HCT116 (cell line): ENCODE measurements at regions not wholly inside any gene's neighbourhood (a gene's known extent, or its start where the extent isn't known, plus 50 kb on each side); places are given as distances from the start of the nearest gene placed in this dataset.

Experiments
- ATAC-seq: fragments of 200-7000 bp; cut with Tn5 transposase; 2 replicates; pipeline ENCODE4 v1.9.1; 2020; ENCODE audit warnings: mild to moderate bottlenecking, moderate library complexity
- BruUV-seq: library from RNA; stranded (reverse); fragments of 400-500 nt; replicated peaks from 2 replicates; lab custom pipeline; 2021; lab: Mats Ljungman, UMichigan
- CTCF ChIA-PET: fragments of 300-600 bp; sonication (Branson Sonifier 250); formaldehyde crosslinking; loops from one replicate; lab custom pipeline; 2021; ENCODE audit warnings: antibody characterized with exemption; lab: Charles Lee
- POLR2A ChIA-PET: fragments of 300-600, 350-600 bp; sonication (Branson Sonifier 250); formaldehyde crosslinking; loops from one replicate; lab custom pipeline; 2021; ENCODE audit warnings: antibody characterized with exemption; lab: Charles Lee
- RAD21 ChIA-PET, 2 experiments: fragments of 300-600 bp; sonication (Branson Sonifier 250); formaldehyde crosslinking; loops; one replicate each; lab custom pipeline; 2023; ENCODE audit warnings: low total read pairs in 2 of 2; ENCODE audit not compliant: uncharacterized antibody in 2 of 2, unreplicated experiment in 2 of 2, low non-redundant PET in 1 of 2; lab: Charles Lee
- DNase-seq: peaks from one replicate; pipeline ENCODE4 v3.0.0-alpha.2; 2010; ENCODE audit warnings: low read depth, low spot score
- H2AFZ ChIP-seq: fragments of 200-600 bp; shearing (Covaris generic), sonication (generic); 2 replicates; pipeline ENCODE4 v1.6.1; 2017; ENCODE audit warnings: low read depth, mixed run types, mixed read lengths, antibody characterized with exemption, low read length; ENCODE audit not compliant: poor library complexity, severe bottlenecking
- H3K27ac ChIP-seq: 2 replicates; pipeline ENCODE4 v1.5.1; 2012; ENCODE audit warnings: low read depth, low read length
- H3K27me3 ChIP-seq: fragments of 200-600 bp; sonication (generic); 2 replicates; pipeline ENCODE4 v1.6.1; 2016; ENCODE audit warnings: mixed run types, low read length, mixed read lengths; ENCODE audit not compliant: insufficient read depth
- H3K36me3 ChIP-seq, 2 experiments: fragments of 200-500 bp in 1 of 2; fragments of 200-600 bp in 1 of 2; sonication (Bioruptor generic) in 1 of 2; sonication (generic) in 1 of 2; 2 replicates each; pipeline versions ENCODE4 v1.5.1 to v1.6.1; 2014 to 2016; ENCODE audit warnings: low read length in 2 of 2, inconsistent platforms in 1 of 2, mixed read lengths in 1 of 2, mixed run types in 1 of 2; ENCODE audit not compliant: insufficient read depth in 2 of 2, control insufficient read depth in 1 of 2
- H3K4me1 ChIP-seq, 2 experiments: fragments of 200-600 bp in 1 of 2; sonication (generic) in 1 of 2; 2 replicates each; pipeline versions ENCODE4 v1.5.1 to v1.6.1; 2012 to 2017; ENCODE audit warnings: low read length in 2 of 2, inconsistent platforms in 1 of 2, mild to moderate bottlenecking in 1 of 2, mixed read lengths in 1 of 2, mixed run types in 1 of 2, moderate library complexity in 1 of 2; ENCODE audit not compliant: insufficient read depth in 2 of 2, control insufficient read depth in 1 of 2
- H3K4me2 ChIP-seq: fragments of 200-600 bp; sonication (generic); 2 replicates; pipeline ENCODE4 v1.6.1; 2017; ENCODE audit warnings: mixed run types, low read length, mixed read lengths
- H3K4me3 ChIP-seq, 2 experiments: fragments of 200-600 bp in 1 of 2; sonication (generic) in 1 of 2; replicated peaks in 1 of 2; 2 replicates each; pipeline ENCODE4 v1.5.1; 2011 to 2016; ENCODE audit warnings: low read length in 2 of 2, control low read depth in 1 of 2, low read depth in 1 of 2, mild to moderate bottlenecking in 1 of 2, mixed read lengths in 1 of 2, mixed run types in 1 of 2
- H3K79me2 ChIP-seq: fragments of 200-600 bp; sonication (generic); 2 replicates; pipeline ENCODE4 v1.6.1; 2017; ENCODE audit warnings: mild to moderate bottlenecking, mixed run types, low read length, moderate library complexity, mixed read lengths; ENCODE audit not compliant: insufficient read depth
- H3K9ac ChIP-seq: fragments of 200-600 bp; sonication (generic); 2 replicates; pipeline ENCODE4 v1.6.1; 2016; ENCODE audit warnings: low read length, mixed read lengths
- H3K9me2 ChIP-seq: fragments of 200-600 bp; sonication (generic), shearing (Covaris generic); 2 replicates; pipeline ENCODE4 v1.6.1; 2017; ENCODE audit warnings: mixed run types, mild to moderate bottlenecking, moderate library complexity; ENCODE audit not compliant: insufficient read depth
- H3K9me3 ChIP-seq, 2 experiments: fragments of 200-500 bp in 1 of 2; fragments of 200-600 bp in 1 of 2; sonication (Bioruptor generic) in 1 of 2; sonication (generic) in 1 of 2; 2 replicates each; pipeline ENCODE4 v1.6.1; 2014 to 2017; ENCODE audit warnings: low read length in 2 of 2, mixed read lengths in 2 of 2, inconsistent platforms in 1 of 2, low read depth in 1 of 2, mild to moderate bottlenecking in 1 of 2, mixed run types in 1 of 2, moderate library complexity in 1 of 2; ENCODE audit not compliant: control insufficient read depth in 1 of 2, insufficient read depth in 1 of 2
- H4K20me1 ChIP-seq: fragments of 200-600 bp; sonication (generic), shearing (Covaris generic); 2 replicates; pipeline ENCODE4 v1.6.1; 2017; ENCODE audit warnings: mixed run types, mild to moderate bottlenecking, moderate library complexity; ENCODE audit not compliant: insufficient read depth
- ATF3 ChIP-seq: IDR thresholded peaks from 2 replicates; pipeline ENCODE4 v1.6.1; 2012
- CEBPB ChIP-seq: IDR thresholded peaks from 2 replicates; pipeline ENCODE4 v1.6.1; 2012; ENCODE audit warnings: low read depth
- EGR1 ChIP-seq: IDR thresholded peaks from 2 replicates; pipeline ENCODE4 v1.6.1; 2012; ENCODE audit warnings: low read depth
- ELF1 ChIP-seq: IDR thresholded peaks from 2 replicates; pipeline ENCODE4 v1.6.1; 2012; ENCODE audit warnings: low read depth, borderline replicate concordance
- POLR2A ChIP-seq: IDR thresholded peaks from 2 replicates; pipeline ENCODE4 v1.7.0; 2011; ENCODE audit warnings: borderline replicate concordance; ENCODE audit not compliant: insufficient read depth, insufficient read length; ENCODE audit errors: extremely low read depth
- POLR2AphosphoS5 ChIP-seq: IDR thresholded peaks from 2 replicates; pipeline ENCODE4 v1.6.1; 2011; ENCODE audit warnings: mild to moderate bottlenecking, low read depth, low read length, moderate library complexity
- RAD21 ChIP-seq: IDR thresholded peaks from 2 replicates; pipeline ENCODE4 v1.6.1; 2012; ENCODE audit warnings: low read depth, mild to moderate bottlenecking
- SRF ChIP-seq: IDR thresholded peaks from 2 replicates; pipeline ENCODE4 v1.6.1; 2012; ENCODE audit warnings: low read depth
- YY1 ChIP-seq: IDR thresholded peaks from 2 replicates; pipeline ENCODE4 v1.6.1; 2011; ENCODE audit warnings: low read length, low read depth, moderate library complexity, mild to moderate bottlenecking; ENCODE audit not compliant: insufficient replicate concordance; ENCODE audit errors: extremely low read depth
- intact Hi-C: fragments of 100-400 bp; cut with micrococcal nuclease; formaldehyde crosslinking; loops from 2 replicates; pipeline ENCODE4 v1.10.0; 2022
- TF ChIP-seq, protein P1 (sequence below): IDR thresholded peaks from 2 replicates; pipeline ENCODE4 v1.6.1; 2011; ENCODE audit warnings: mild to moderate bottlenecking, low read length, moderate library complexity; ENCODE audit not compliant: insufficient replicate concordance; ENCODE audit errors: extremely low read depth

- TF ChIP-seq RAD21 = no peak
- no peak for TF ChIP-seq ELF1
- TF ChIP-seq POLR2A = no peak
- no peak for TF ChIP-seq SRF
- no peak for TF ChIP-seq YY1
- TF ChIP-seq CEBPB = no peak
- TF ChIP-seq, protein P1, sequence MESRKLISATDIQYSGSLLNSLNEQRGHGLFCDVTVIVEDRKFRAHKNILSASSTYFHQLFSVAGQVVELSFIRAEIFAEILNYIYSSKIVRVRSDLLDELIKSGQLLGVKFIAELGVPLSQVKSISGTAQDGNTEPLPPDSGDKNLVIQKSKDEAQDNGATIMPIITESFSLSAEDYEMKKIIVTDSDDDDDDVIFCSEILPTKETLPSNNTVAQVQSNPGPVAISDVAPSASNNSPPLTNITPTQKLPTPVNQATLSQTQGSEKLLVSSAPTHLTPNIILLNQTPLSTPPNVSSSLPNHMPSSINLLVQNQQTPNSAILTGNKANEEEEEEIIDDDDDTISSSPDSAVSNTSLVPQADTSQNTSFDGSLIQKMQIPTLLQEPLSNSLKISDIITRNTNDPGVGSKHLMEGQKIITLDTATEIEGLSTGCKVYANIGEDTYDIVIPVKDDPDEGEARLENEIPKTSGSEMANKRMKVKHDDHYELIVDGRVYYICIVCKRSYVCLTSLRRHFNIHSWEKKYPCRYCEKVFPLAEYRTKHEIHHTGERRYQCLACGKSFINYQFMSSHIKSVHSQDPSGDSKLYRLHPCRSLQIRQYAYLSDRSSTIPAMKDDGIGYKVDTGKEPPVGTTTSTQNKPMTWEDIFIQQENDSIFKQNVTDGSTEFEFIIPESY = no peak
- TF ChIP-seq POLR2AphosphoS5 = no peak
- no peak for TF ChIP-seq ATF3
- no peak for TF ChIP-seq EGR1
- TF ChIP-seq, all 23 proteins: peak for 0
- Histone ChIP-seq H3K9ac (no peak overlapping the region), H4K20me1 (no peaks in the 10 kb centered on the region), H3K4me3 (no peak overlapping the region), H3K4me1 (no peaks in the 10 kb centered on the region), H3K27me3 (no peaks in the 10 kb centered on the region), H3K36me3 (no peaks in the 10 kb centered on the region), H3K79me2 (no peaks in the 10 kb centered on the region), H2AFZ (no peak overlapping the region), H3K9me2 (no peaks in the 10 kb centered on the region), H3K4me2 (no peak overlapping the region), H3K27ac (no peak overlapping the region), H3K9me3 (no peaks in the 10 kb centered on the region; a peak in 1 of 4 replicates)
- POLR2A ChIA-PET = no interaction called here
- intact Hi-C loops = no loop called here
- BruUV-seq = no TSS peak
- CTCF ChIA-PET = no interaction called here
- ATAC-seq (no peak), DNase-seq (no peak)
- RAD21 ChIA-PET = no interaction called here
Observed at GRCh38 chr17:34125921-34126320, 129.2 kb upstream of the CCL2 start.
